Osteoblast (primary cell): ENCODE measurements at regions not wholly inside any gene's neighbourhood (a gene's known extent, or its start where the extent isn't known, plus 50 kb on each side); places are given as distances from the start of the nearest gene placed in this dataset.
A peak's percentile ranks its signal among the peaks of the same experiment; 100 is the strongest.

Experiments
- DNase-seq: peaks from one replicate; pipeline ENCODE4 v3.0.0; 2011; ENCODE audit warnings: low spot score, mixed read lengths; ENCODE audit not compliant: insufficient read length; ENCODE audit errors: missing footprints
- H2AFZ ChIP-seq: 2 replicates; pipeline ENCODE4 v1.6.0; 2011; ENCODE audit warnings: mild to moderate bottlenecking, low read length
- H3K27ac ChIP-seq: 2 replicates; pipeline ENCODE4 v1.5.1; 2011; ENCODE audit warnings: mild to moderate bottlenecking, low read depth, low read length, moderate library complexity
- H3K27me3 ChIP-seq: 2 replicates; pipeline ENCODE4 v1.6.0; 2012; ENCODE audit warnings: mild to moderate bottlenecking, control low read depth, inconsistent platforms, low read length, moderate library complexity; ENCODE audit not compliant: insufficient read depth
- H3K36me3 ChIP-seq: 2 replicates; pipeline ENCODE4 v1.5.1; 2011; ENCODE audit warnings: mild to moderate bottlenecking, low read length, control low read depth, moderate library complexity; ENCODE audit not compliant: insufficient read depth
- H3K4me1 ChIP-seq: 2 replicates; pipeline ENCODE4 v1.5.1; 2011; ENCODE audit warnings: mild to moderate bottlenecking, low read length, control low read depth, moderate library complexity; ENCODE audit not compliant: insufficient read depth
- H3K4me2 ChIP-seq: 2 replicates; pipeline ENCODE4 v1.6.0; 2011; ENCODE audit warnings: mild to moderate bottlenecking, low read length; ENCODE audit not compliant: insufficient read depth
- H3K4me3 ChIP-seq: fragments of 200-600 bp; sonication (generic); 3 replicates; pipeline ENCODE4 v1.5.1; 2012; ENCODE audit warnings: mild to moderate bottlenecking, low read length, inconsistent platforms; ENCODE audit not compliant: insufficient read depth
- H3K79me2 ChIP-seq: 2 replicates; pipeline ENCODE4 v1.6.0; 2012; ENCODE audit warnings: mild to moderate bottlenecking, low read length, control low read depth, inconsistent platforms; ENCODE audit not compliant: insufficient read depth
- H3K9me3 ChIP-seq: 2 replicates; pipeline ENCODE4 v1.5.1; 2011; ENCODE audit warnings: low read depth, low read length, control low read depth
- H4K20me1 ChIP-seq: 2 replicates; pipeline ENCODE4 v1.6.0; 2012; ENCODE audit warnings: mild to moderate bottlenecking, low read length, control low read depth; ENCODE audit not compliant: insufficient read depth
- CTCF ChIP-seq: IDR thresholded peaks from 2 replicates; pipeline ENCODE4 v1.5.1; 2011; ENCODE audit warnings: mild to moderate bottlenecking, low read depth, low read length, moderate library complexity; ENCODE audit errors: extremely low read depth

GRCh38 chr10:28082885-28083284, 84.0 kb upstream of the ODAD2 start:
- no peak for DNase-seq
- H4K20me1 ChIP-seq = no peaks in the 10 kb centered on the region
- H3K4me3 ChIP-seq = no peak overlapping the region
- no peak for TF ChIP-seq CTCF
- H3K9me3 ChIP-seq = no peaks in the 10 kb centered on the region
- H3K4me2 ChIP-seq = no peak overlapping the region
- H2AFZ ChIP-seq = no peak overlapping the region
- H3K4me1 ChIP-seq = peaks cover 6% of the 10 kb centered on the region
- no peaks in the 10 kb centered on the region for H3K79me2 ChIP-seq
- no peak overlapping the region for H3K27ac ChIP-seq
- H3K27me3 ChIP-seq = no peaks in the 10 kb centered on the region
- H3K36me3 ChIP-seq = no peaks in the 10 kb centered on the region

- H3K27ac ChIP-seq = no peak overlapping the region
- TF ChIP-seq CTCF = no peak
- no peaks in the 10 kb centered on the region for H3K27me3 ChIP-seq
- no peak for DNase-seq
- no peaks in the 10 kb centered on the region for H4K20me1 ChIP-seq
- H3K79me2 ChIP-seq = no peaks in the 10 kb centered on the region
- no peak overlapping the region for H3K4me3 ChIP-seq
- no peak overlapping the region for H3K4me2 ChIP-seq
- no peak overlapping the region for H2AFZ ChIP-seq
- no peaks in the 10 kb centered on the region for H3K36me3 ChIP-seq
- H3K4me1 ChIP-seq = peaks cover 7% of the 10 kb centered on the region
- no peaks in the 10 kb centered on the region for H3K9me3 ChIP-seq
Observed at GRCh38 chr10:28082316-28082715, 83.4 kb upstream of the ODAD2 start.

GRCh38 chr10:28077889-28078288, 79.0 kb upstream of the ODAD2 start:
- Histone ChIP-seq H3K9me3 (no peaks in the 10 kb centered on the region), H3K27me3 (no peaks in the 10 kb centered on the region), H3K36me3 (no peaks in the 10 kb centered on the region), H4K20me1 (no peaks in the 10 kb centered on the region), H3K4me3 (no peak overlapping the region), H3K79me2 (no peaks in the 10 kb centered on the region), H3K27ac (peak overlapping the region; percentile 42), H3K4me1 (peaks cover 9% of the 10 kb centered on the region), H2AFZ (peak overlapping the region; percentile 47), H3K4me2 (no peak overlapping the region)
- TF ChIP-seq CTCF = no peak
- DNase-seq = peak; percentile 45

- Histone ChIP-seq H3K4me1 (peaks cover 16% of the 10 kb centered on the region), H4K20me1 (no peaks in the 10 kb centered on the region), H3K79me2 (no peaks in the 10 kb centered on the region), H3K36me3 (no peaks in the 10 kb centered on the region), H3K9me3 (no peaks in the 10 kb centered on the region), H3K27me3 (no peaks in the 10 kb centered on the region), H2AFZ (no peak overlapping the region), H3K4me2 (no peak overlapping the region), H3K4me3 (no peak overlapping the region), H3K27ac (no peak overlapping the region)
- TF ChIP-seq CTCF = no peak
- DNase-seq = no peak
Observed at GRCh38 chr10:28075424-28075823, 76.5 kb upstream of the ODAD2 start.
